ENCODE measurements at regions not wholly inside any gene's neighbourhood (a gene's known extent, or its start where the extent isn't known, plus 50 kb on each side); places are given as distances from the start of the nearest gene placed in this dataset.

DNA sequence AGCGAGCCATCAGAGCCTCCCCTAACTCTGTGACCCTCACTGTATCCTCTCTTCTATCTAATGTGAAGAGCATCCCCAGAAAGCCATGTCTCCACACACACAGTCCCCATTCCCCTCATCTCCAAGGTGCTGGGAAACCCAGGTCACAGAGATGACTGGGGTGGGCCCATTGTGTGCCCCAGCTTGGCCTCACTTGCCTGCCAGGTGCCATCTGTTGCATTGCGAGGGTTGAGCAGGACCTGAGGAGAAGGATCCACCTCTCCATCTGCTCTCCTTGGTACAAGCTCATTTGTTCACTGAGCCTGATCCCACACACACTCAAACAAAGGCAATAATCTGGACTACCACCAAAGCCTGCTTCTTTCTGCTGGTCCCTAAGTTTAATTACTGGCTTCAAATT, 118.8 kb downstream of the SPATA19 start:
- no peak for DNase-seq (ENCODE audit: low spot score)
- intact Hi-C loops (cut with DNase I) = no loop called here

DNA sequence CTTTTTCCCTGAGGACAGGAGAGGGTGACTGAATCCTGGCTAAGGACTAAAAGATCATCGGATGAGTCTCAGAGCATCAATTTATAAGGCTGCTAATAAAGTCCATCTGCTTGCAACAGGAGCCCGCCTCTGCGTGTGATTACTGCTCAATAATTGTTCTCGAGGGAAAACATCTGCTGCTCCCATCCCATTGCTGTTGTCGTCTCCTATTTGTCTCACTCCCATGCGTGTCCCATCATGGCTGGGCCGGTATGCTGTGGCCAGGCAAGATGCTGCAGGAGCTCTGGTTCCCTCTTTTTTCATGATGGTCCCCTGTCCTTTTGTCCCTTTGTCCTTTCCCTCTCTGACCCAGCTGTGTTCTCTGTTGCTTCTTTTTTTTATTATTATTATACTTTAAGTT, 121.2 kb downstream of the SPATA19 start:
- no peak for DNase-seq (ENCODE audit: low spot score)
- intact Hi-C loops (cut with DNase I) = no loop called here

DNA sequence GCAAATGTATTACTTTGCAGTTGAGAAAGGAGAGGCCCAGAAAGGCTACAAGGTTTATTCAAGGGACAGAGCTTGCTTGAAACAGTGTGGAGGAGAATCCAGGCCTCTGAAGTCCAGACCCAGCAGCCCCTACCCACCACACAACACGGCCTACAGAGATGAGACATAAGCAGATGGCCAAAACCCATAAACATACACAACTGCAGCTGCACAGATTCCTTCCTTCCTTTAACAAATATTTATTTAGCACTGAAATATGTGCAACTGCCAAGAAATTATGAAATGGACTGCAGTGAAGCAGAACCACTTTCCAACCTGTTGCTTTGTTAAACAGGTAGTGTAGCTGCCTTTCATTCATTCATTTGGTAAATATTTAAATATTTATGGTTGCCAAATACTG, 122.3 kb downstream of the SPATA19 start:
- no peak for DNase-seq (ENCODE audit: low spot score)
- intact Hi-C loops (cut with DNase I) = no loop called here

DNA sequence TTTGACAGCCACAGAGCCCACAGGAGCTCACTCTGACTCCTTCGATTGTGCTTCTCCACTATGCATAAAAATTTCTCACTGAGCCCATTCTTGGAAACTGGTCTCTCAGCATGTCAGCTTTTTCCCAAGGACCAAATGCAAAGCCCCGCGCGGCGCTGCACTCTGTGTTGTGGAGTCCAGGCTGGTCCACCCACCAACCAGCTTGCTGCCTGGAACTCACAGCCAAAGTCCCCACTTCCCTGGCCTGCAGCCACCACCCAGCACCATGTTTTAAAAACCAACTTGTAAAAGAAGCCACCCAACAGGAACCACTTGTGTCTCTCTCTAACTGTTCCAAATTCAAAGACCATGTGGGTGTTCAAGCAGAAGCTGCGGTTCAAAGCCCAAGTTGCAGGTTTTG, 124.4 kb downstream of the SPATA19 start:
- intact Hi-C loops (cut with DNase I) = no loop called here
- DNase-seq (ENCODE audit: low spot score) = no peak

DNA sequence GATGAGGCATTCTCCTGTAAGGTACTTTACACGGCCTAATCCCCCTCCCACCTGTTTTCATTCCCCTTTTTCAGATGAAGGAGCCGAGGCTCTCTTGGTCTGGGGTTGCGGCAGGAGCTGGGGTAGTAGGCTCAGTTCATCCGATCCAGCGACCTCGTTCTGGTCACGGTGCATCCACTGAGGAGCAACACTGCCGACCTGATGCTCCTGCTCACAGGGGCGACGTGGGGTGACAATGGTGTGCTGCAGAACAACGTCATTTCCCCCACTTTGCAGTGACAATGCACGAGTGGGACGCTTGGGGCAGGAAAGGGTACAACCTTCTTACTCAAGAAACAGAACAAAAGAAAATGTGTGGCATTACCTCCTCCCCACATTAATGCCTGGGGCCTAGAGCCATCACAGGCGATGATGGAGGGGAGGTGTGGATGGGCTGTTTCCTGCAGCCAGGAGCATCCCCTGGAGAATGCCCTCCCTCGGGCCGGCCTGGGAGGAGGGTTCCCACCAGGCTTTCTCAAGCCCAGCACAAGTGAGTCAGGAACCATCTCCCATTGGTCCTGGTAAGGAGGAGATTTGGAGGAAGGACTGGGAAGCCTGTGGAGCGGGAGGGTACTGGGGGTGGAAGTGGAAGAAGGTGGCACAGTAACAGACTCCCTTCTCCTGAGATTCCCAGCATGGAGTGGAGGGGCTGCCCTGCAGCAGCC, 125.6 kb downstream of the SPATA19 start:
- intact Hi-C loops (cut with DNase I) = no loop called here
- DNase-seq (ENCODE audit: low spot score) = no peak

DNA sequence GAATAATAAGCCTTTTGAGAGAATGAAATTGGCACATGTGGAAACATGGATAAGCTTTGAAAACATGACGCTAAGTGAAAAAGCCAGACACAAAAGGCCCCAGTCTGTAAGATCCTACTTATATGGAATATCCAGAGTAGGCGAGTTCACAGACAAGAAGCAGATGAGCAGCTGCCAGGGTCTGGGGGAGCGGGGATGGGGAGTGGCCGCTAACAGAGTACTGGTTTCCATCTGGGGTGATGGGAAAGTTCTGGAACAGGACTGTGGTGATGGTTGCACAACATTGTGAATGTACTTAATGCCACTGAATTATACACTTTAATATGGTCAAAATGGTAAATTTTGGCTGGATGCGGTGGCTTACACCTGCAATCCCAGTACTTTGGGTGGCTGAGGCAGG, 126.5 kb downstream of the SPATA19 start:
- intact Hi-C loops (cut with DNase I) = no loop called here
- DNase-seq (ENCODE audit: low spot score) = no peak

DNA sequence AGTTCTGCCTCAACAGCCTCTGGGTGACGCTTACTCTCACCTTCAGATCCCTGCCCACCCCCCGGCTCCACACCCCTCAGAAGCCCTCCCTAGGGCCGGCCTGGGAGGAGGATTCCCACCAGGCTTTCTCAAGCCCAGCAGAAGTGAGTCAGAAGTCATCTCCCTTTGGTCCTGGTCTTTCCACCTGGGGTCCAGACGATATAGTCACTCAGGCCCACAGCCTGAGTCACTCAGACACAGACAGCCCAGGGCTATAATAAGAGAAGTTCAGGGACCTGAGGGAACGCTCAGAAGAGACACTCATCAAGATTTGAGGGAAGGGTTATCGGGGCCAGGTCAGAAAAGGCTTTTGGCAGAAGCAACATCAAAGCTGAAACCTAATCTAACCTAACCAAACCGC, 127.1 kb downstream of the SPATA19 start:
- DNase-seq (ENCODE audit: low spot score) = no peak
- intact Hi-C loops (cut with DNase I) = no loop called here

DNA sequence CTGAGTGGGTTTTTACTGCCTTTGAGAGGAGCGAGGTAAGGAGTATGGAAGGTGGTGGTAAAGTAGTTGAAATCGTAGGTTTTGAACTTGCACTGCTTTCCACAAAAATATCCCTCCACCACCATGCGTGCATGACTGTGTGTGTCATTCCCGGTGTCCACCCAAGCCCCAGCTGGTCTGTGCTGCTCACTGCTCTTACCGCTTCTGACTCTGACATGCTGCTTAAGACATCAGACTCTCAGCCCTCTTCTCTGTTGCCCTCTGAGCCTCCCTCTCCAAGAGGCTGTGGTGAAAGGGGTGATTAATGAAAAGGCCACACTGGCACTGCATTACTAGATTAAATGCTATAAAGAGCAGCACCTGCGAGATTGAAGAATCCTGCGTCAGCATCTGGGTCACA, 128.7 kb downstream of the SPATA19 start:
- intact Hi-C loops (cut with DNase I) = no loop called here
- DNase-seq (ENCODE audit: low spot score) = no peak

DNA sequence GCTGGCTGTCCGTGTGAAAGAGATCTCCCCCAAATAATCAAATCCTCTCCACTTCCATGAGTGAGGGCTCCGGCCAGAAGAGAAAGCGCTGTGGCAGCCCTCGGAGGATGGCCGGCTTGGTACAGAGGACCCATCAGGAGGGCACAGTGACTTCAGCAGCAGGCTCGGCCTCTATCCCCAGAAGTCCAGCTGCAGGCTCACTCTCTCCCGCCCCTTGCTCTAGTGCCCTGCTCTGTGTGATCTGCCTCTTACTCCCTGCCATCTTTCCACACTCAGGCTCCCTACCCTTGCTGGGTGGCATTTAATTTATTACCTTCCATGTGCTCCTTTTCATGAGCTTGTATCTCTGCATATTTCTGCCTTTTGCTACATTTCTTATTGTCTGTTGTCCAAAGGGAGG, 129.7 kb downstream of the SPATA19 start:
- intact Hi-C loops (cut with DNase I) = no loop called here

DNA sequence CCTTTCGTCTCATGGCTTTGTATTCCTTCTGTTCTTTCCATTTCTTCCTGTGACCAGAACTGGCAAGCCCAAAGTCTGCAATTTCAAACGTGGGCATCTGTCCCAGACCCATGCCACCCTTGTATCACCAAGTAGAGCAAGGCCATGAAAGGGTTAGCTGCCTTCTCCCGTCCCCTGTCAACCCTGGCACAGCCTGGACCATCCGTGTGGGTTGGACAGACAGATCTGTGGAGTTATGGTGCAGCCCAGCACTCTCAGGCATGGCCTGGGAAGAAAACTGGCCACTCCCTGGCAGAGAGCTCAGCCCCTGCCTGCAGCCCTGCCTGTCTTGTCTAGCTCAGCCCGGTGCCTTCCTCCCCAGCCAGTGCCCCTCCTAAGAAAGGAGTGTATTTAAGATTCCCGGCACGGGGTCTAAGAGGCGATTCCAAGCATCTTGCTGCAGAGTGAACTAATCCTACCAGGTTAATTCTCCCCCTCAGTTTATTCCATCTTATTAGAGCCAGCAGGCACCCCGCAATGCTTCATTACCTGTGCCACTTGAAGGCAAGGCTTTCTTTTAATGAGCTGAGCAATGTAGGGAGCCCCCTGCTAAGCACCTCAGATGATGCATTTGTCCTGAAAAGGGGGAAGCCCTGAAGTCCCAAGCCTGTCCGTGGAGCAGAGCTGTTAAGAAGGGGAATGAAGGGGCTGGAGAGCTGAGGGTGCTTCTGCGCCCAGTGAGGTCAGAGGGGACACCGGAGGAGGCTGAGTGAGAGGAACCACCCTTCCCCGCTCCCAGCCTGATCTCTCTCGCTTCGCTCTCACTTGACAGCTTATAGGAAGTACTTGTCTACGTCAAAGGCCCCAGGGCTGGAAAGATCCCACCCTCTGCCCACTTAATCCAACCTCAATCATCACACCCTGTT, 130.6 kb downstream of the SPATA19 start:
- DNase-seq (ENCODE audit: low spot score) = no peak
- intact Hi-C loops (cut with DNase I) = no loop called here

More for the DNA sequence above, 129.7 kb downstream of the SPATA19 start:
- peak; percentile 26 for DNase-seq (ENCODE audit: low spot score)

DNA sequence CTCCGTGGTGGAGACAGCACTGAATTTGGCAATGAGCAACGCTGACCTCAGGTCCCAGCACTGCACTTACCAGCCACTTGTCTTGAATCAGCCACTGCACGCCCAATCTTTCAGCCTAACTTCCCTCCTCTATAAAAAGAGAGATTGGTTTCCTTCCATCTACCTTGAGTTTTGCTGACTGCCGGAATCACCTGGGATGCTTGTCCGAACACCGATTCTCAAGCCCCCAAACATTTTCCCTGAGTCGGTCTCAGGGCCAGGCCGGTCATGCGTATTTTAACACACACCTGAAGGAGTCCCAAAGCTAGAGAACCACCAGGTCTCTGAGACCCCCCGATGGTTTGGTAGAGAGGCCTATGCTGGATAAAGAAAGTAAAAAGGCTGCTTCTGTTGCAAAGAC, 131.5 kb downstream of the SPATA19 start:
- intact Hi-C loops (cut with DNase I) = no loop called here
- DNase-seq (ENCODE audit: low spot score) = no peak

DNA sequence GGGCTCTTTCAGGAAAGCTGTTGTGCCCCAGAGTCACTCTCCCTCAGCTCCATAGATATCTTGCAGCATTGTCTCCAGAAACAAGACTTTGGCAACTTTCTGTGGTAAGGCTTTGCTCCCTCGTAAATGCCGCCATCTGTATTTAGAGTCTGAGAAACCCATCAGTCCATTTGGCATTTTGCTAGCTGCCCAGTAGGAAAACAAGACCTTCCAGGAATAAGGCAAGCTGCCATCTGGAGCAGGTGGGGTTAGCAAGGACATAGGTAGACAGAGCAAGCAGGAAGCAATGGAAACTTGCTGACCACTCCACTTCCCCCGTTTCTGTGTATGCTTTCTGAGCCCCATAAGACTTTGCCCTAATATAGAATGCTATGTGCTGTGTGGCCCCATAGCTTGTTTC, 131.9 kb downstream of the SPATA19 start:
- DNase-seq (ENCODE audit: low spot score) = no peak
- intact Hi-C loops (cut with DNase I) = no loop called here

DNA sequence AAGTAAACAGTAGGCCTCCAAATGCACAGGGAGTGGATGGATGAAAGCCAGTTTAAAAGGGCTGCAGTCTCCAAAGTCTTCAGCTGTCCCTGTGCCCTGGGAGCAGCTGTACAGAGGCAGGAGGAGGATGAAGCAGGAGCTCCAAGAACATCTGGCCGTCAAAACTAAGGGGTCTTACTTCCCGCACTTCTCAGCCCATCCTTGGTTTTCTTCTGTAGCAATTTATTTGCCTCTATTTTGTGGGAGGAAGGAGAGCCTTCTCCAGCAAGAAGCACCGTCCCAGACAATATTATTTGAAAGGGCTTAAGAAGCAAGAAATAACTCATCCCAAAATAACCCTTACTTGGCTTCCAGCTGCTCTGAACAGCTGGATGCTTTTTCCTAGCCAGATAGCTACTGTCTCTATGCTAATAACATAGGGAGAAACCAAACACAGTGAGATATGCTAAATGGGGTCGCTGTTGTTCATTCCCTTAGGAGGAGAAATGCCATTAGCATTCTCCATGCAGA, 133.2 kb downstream of the SPATA19 start:
- intact Hi-C loops (cut with DNase I) = no loop called here
- DNase-seq (ENCODE audit: low spot score) = no peak

DNA sequence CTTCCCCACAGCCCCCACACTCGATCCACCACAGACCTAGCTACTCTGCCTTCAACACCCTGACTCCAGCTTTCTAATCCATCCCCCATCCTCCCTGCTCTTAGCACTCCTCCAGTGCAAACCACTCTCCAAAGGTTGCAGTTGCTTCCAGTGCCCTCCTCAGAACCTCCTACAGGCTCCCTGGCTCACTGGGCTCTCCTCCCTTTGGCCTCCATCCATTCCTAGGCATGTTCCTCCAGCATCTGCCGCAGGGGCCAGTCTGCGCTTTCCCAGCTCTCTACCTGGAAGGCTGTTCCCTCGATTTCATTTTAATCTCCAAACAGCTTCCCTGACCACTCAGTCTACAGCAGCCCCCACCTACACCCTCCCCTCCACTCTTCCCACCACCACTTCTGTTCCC, 133.8 kb downstream of the SPATA19 start:
- DNase-seq (ENCODE audit: low spot score) = no peak
- intact Hi-C loops (cut with DNase I) = no loop called here

DNA sequence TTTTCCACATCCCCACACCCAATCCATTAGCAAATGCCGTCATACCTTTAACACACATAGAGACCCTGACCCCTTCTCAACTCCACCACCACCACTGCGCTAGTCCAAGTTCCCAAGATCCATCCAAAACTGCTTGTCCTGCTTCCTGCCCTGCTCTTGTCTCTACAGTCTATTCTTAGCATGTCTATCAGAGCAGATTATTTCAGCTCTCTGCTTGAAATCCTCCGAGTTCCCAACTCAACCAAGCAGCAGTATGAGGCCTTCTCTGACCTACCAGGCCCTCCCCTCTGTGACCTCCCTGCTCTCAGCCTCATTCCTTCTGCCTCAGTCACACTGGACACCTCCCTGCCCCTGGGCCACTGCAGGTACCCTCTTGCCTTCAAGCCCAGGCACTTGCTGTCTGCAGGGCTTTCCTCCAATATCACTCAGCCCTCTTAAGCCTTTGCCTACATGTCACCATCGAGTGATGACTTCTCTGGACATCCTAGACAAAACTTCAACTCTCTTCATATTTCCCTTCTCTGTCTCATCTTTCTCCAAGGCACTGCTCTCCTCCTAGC, 134.6 kb downstream of the SPATA19 start:
- no peak for DNase-seq (ENCODE audit: low spot score)
- intact Hi-C loops (cut with DNase I) = no loop called here

DNA sequence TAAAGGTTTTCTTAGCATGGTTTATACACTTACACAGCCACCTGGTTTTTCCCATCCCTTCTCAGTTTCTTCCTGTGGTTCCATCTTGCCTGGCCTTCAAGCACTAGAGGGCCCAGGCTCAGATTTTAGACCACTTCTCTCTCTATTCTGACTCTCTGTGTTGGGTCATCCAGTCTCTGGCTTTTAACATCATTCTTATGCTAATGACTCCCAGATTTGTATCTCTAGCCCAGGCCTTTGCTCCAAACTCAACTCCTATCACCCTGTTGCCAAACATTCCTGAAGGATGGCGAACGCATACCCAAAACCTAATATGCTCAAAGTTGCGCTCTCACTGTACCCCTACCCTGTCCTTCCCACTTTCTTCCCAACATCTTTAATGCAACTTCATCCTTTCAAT, 135.1 kb downstream of the SPATA19 start:
- no peak for DNase-seq (ENCODE audit: low spot score)
- intact Hi-C loops (cut with DNase I) = no loop called here

DNA sequence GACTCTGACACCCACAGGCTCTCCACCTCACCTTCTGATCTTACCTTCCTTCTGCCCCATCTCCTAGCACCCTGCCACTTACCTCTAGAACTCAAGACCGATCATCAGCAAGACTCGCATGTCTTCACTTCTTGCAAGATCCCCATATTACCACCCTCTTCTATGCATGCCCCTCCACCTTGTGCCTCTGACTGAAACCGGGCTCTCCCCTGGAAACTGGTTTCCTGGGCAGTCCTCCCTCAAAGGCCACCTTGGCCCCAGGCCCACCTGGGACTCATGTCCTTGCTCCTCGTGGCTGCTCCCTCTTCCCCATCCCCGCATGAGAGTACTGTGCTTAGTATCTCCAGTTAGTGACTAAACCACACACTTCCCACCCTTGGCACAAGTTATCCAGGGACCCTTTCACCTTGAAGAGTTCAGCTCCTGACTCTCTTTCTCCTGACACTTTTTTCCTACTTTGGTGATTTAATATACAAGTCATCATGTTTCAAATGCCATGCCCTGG, 136.7 kb downstream of the SPATA19 start:
- intact Hi-C loops (cut with DNase I) = no loop called here
- no peak for DNase-seq (ENCODE audit: low spot score)

DNA sequence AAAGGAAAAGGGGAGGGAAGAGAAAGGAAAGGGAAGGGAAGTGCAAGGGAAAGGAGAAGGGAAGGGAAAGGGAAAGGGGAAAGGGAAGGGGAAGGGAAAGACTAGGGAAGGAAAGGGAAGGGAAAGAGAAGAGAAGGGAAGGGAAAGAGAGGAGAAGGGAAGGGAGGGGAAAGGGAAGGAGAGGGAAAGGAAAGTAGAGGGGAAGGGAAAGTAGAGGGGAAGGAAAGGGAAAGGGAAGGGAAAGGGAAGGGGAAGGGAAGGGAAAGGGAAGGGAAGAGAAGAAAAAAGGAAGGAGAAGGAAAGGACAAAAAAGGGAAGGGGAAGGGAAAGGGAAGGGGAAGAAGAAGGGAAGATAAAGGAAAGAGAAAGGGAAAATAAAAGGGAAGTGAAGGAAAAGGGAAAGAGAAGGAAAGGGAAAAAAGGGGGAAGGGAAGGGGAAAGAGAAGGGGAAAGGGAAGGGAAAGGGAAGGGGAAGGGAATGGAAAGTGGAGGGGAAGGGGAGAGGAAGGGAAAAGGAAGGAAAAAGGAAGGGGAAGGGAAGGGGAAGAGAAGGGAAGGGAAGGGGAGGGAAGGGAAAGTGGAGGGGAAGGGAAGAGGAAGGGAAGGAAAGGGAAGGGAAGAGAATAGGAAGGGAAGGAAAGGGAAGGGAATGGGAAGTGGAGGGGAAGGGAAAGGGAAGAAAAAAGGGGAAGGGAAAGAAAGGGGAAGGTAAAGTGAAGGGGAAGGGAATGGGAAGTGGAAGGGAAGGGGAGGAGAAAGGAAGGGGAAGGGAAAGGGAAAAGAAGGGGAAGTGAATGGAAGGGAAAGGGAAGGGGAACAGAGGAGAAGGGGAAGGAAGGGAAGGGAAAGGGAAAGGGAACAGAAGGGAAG, 138.2 kb downstream of the SPATA19 start:
- no peak for DNase-seq (ENCODE audit: low spot score)
- intact Hi-C loops (cut with DNase I) = no loop called here

DNA sequence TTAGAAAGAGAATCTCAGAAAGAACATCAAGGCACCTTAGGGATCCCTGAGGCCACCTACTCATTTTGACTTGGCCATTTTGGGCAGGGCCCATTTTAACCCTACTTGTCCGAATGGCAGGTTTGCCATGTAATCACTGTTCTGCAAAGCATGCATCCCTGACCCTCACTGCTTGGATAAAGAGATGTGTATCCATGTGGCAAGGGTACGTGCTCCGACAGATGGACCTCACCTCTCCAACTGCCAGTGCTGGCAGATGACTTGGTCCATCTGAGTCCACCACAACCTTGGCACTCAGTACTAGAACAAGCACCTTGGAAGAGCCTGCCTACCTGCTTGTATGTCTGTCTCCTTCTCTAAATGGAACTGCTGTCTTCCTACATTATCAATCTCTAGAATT, 139.4 kb downstream of the SPATA19 start:
- intact Hi-C loops (cut with DNase I) = loop anchor here in 1 of 2 donors (2.0 kb wide), 1 partner anchor 47 kb away; no protein-coding TSS in a partner anchor
- no peak for DNase-seq (ENCODE audit: low spot score)

Data from posterior vena cava (tissue), 2 donors.